ENCODE measurements at regions not wholly inside any gene's neighbourhood (a gene's known extent, or its start where the extent isn't known, plus 50 kb on each side); places are given as distances from the start of the nearest gene placed in this dataset.
"Not testable (repeated sequence)": the region's sequence is repeated elsewhere in the genome, so short reads cannot be mapped to it uniquely, and the experiment has no call there.

DNA sequence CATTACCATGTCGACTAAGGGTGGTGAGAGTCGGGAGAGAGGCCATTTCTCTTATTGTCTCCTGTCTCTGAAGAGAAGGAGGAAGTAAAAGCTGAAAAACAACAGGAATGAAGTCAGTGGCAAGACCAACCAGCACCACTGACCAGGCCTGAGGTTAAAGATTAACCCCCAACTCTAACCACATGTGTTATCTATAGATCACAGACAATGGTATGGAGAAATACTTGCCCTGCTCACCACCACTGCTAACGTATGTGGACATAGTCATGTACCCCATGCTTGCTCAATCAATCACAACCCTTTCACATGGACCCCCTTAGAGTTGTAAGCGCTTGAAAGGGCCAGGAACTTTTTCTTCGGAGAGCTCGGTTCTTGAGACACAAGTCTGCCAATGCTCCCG is 690.9 kb upstream of the LMO3 start:
- no peaks in the 10 kb centered on the region for H3K4me1 ChIP-seq (ENCODE audit: control insufficient read depth, insufficient read depth, low read length)
- no peak overlapping the region for H3K27ac ChIP-seq (ENCODE audit: low read depth, low read length)
- no peak overlapping the region for H3K4me3 ChIP-seq (ENCODE audit: low read depth, low read length)
- no peaks in the 10 kb centered on the region for H3K27me3 ChIP-seq (ENCODE audit: control insufficient read depth, insufficient read depth, low read length)
- no peaks in the 10 kb centered on the region for H3K36me3 ChIP-seq (ENCODE audit: control insufficient read depth, insufficient read depth, low read length)
- no peaks in the 10 kb centered on the region for H3K9me3 ChIP-seq (ENCODE audit: control insufficient read depth, insufficient read depth, low read length)
- 98% methylated on average over 5 of the region's 7 CpGs for WGBS (ENCODE audit: insufficient coverage)
- DNase-seq (ENCODE audit: low read depth in 4 of 6, low spot score in 6 of 6), result no peak

DNA sequence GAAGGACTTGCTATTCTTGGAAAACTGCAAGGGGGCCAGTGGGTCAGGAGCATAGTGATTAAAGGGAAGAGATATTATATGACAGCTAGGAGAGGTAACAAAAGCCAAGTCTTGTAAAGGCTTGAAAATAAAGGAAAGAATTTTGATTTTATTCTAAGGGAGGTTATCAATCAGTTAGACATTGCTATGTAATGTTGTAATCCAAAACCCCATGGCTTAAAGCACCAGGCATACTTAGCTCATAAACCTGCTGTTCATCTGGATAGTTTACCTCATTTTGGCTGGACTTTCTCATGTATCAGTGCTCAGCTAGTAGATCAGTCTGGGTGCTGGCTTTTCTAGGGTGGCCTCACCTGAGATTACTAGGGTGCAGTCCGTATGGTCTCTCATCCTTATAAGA is 680.9 kb upstream of the LMO3 start:
- no peaks in the 10 kb centered on the region for H3K27me3 ChIP-seq (ENCODE audit: control insufficient read depth, insufficient read depth, low read length)
- H3K4me1 ChIP-seq (ENCODE audit: control insufficient read depth, insufficient read depth, low read length), result no peaks in the 10 kb centered on the region
- no peak overlapping the region for H3K4me3 ChIP-seq (ENCODE audit: low read depth, low read length)
- H3K9me3 ChIP-seq (ENCODE audit: control insufficient read depth, insufficient read depth, low read length), result peaks cover 4% of the 10 kb centered on the region
- H3K36me3 ChIP-seq (ENCODE audit: control insufficient read depth, insufficient read depth, low read length), result no peaks in the 10 kb centered on the region
- DNase-seq (ENCODE audit: low read depth in 4 of 6, low spot score in 6 of 6), result no peak
- H3K27ac ChIP-seq (ENCODE audit: low read depth, low read length), result no peak overlapping the region
- no CpG with 5 or more reads among the region's 1 CpG for WGBS (ENCODE audit: insufficient coverage)

- Histone ChIP-seq H3K27me3 (ENCODE audit: control insufficient read depth, insufficient read depth, low read length) (no peaks in the 10 kb centered on the region), H3K4me1 (ENCODE audit: control insufficient read depth, insufficient read depth, low read length) (no peaks in the 10 kb centered on the region), H3K27ac (ENCODE audit: low read depth, low read length) (no peak overlapping the region), H3K4me3 (ENCODE audit: low read depth, low read length) (no peak overlapping the region), H3K9me3 (ENCODE audit: control insufficient read depth, insufficient read depth, low read length) (peaks cover 4% of the 10 kb centered on the region), H3K36me3 (ENCODE audit: control insufficient read depth, insufficient read depth, low read length) (no peaks in the 10 kb centered on the region)
- no CpG with 5 or more reads among the region's 1 CpG for WGBS (ENCODE audit: insufficient coverage)
- no peak for DNase-seq (ENCODE audit: low read depth in 4 of 6, low spot score in 6 of 6)
Measured at GRCh38 chr12:17284873-17285272, 678.9 kb upstream of the LMO3 start.

GRCh38 chr12:17283563-17283962 is 677.6 kb upstream of the LMO3 start:
- no peak for DNase-seq (ENCODE audit: low read depth in 4 of 6, low spot score in 6 of 6)
- H3K4me1 ChIP-seq (ENCODE audit: control insufficient read depth, insufficient read depth, low read length), result no peaks in the 10 kb centered on the region
- no peaks in the 10 kb centered on the region for H3K36me3 ChIP-seq (ENCODE audit: control insufficient read depth, insufficient read depth, low read length)
- no peak overlapping the region for H3K4me3 ChIP-seq (ENCODE audit: low read depth, low read length)
- H3K27me3 ChIP-seq (ENCODE audit: control insufficient read depth, insufficient read depth, low read length), result no peaks in the 10 kb centered on the region
- no peak overlapping the region for H3K27ac ChIP-seq (ENCODE audit: low read depth, low read length)
- WGBS (ENCODE audit: insufficient coverage), result 94% methylated on average over 6 of the region's 9 CpGs
- peaks cover 4% of the 10 kb centered on the region for H3K9me3 ChIP-seq (ENCODE audit: control insufficient read depth, insufficient read depth, low read length)

DNA sequence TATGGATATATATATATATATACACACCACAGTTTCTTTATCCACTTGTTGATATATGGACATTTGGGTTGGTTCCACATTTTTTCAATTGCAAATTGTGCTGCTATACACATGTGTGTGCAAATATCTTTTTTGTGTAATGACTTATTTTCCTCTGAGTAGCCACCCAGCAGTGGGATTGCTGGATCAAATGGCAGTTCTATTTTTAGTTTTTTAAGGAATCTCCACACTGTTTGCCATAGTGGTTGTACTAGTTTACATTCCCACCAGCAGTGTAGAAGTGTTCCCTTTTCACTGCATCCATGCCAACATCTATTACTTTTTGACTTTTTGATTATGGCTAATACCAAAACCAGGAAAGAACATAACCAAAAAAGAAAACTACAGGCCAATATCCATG is 676.2 kb upstream of the LMO3 start:
- not testable (repeated sequence) for H3K4me1 ChIP-seq (ENCODE audit: control insufficient read depth, insufficient read depth, low read length); H3K27me3 ChIP-seq (ENCODE audit: control insufficient read depth, insufficient read depth, low read length)

GRCh38 chr12:17278946-17279345 is 673.0 kb upstream of the LMO3 start:
- no peak overlapping the region for H3K27ac ChIP-seq (ENCODE audit: low read depth, low read length)
- no peaks in the 10 kb centered on the region for H3K9me3 ChIP-seq (ENCODE audit: control insufficient read depth, insufficient read depth, low read length)
- no peaks in the 10 kb centered on the region for H3K27me3 ChIP-seq (ENCODE audit: control insufficient read depth, insufficient read depth, low read length)
- H3K4me1 ChIP-seq (ENCODE audit: control insufficient read depth, insufficient read depth, low read length), result no peaks in the 10 kb centered on the region
- H3K4me3 ChIP-seq (ENCODE audit: low read depth, low read length), result no peak overlapping the region
- H3K36me3 ChIP-seq (ENCODE audit: control insufficient read depth, insufficient read depth, low read length), result no peaks in the 10 kb centered on the region
- peak in 1 of 6 donors; percentile 2 for DNase-seq (ENCODE audit: low read depth in 4 of 6, low spot score in 6 of 6)

More for the DNA sequence above, 676.2 kb upstream of the LMO3 start:
- not testable (repeated sequence) for DNase-seq (ENCODE audit: low read depth in 4 of 6, low spot score in 6 of 6); H3K27ac ChIP-seq (ENCODE audit: low read depth, low read length); H3K36me3 ChIP-seq (ENCODE audit: control insufficient read depth, insufficient read depth, low read length); H3K4me3 ChIP-seq (ENCODE audit: low read depth, low read length); H3K9me3 ChIP-seq (ENCODE audit: control insufficient read depth, insufficient read depth, low read length)

DNA sequence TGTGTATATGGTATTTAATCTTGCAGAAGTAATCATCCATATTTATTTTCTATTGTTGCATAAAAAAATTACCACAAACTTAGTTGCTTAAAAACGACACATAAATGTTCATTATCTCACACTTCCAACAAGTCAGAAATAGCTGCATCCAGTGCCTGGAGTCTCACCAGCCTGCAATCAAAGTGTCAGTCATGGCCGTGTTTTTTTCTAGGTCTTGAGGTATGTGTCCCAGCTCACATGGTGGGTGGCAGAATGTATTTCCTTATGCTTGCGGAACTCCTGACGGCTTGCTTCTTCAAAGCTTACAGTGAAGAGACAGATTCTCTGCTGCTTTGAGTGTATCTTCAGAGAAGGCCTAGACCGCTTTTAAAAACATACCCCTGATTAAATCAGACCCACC is 670.2 kb upstream of the LMO3 start:
- H3K36me3 ChIP-seq (ENCODE audit: control insufficient read depth, insufficient read depth, low read length), result no peaks in the 10 kb centered on the region
- no peak overlapping the region for H3K4me3 ChIP-seq (ENCODE audit: low read depth, low read length)
- H3K27me3 ChIP-seq (ENCODE audit: control insufficient read depth, insufficient read depth, low read length), result no peaks in the 10 kb centered on the region
- no peaks in the 10 kb centered on the region for H3K4me1 ChIP-seq (ENCODE audit: control insufficient read depth, insufficient read depth, low read length)
- H3K9me3 ChIP-seq (ENCODE audit: control insufficient read depth, insufficient read depth, low read length), result no peaks in the 10 kb centered on the region
- no peak for DNase-seq (ENCODE audit: low read depth in 4 of 6, low spot score in 6 of 6)
- 94% methylated on average over 3 of the region's 5 CpGs for WGBS (ENCODE audit: insufficient coverage)
- no peak overlapping the region for H3K27ac ChIP-seq (ENCODE audit: low read depth, low read length)

- Histone ChIP-seq H3K4me1 (ENCODE audit: control insufficient read depth, insufficient read depth, low read length) (no peaks in the 10 kb centered on the region), H3K27ac (ENCODE audit: low read depth, low read length) (no peak overlapping the region), H3K4me3 (ENCODE audit: low read depth, low read length) (no peak overlapping the region), H3K9me3 (ENCODE audit: control insufficient read depth, insufficient read depth, low read length) (no peaks in the 10 kb centered on the region), H3K36me3 (ENCODE audit: control insufficient read depth, insufficient read depth, low read length) (no peaks in the 10 kb centered on the region), H3K27me3 (ENCODE audit: control insufficient read depth, insufficient read depth, low read length) (no peaks in the 10 kb centered on the region)
- no peak for DNase-seq (ENCODE audit: low read depth in 4 of 6, low spot score in 6 of 6)
- WGBS (ENCODE audit: insufficient coverage), result no CpG with 5 or more reads among the region's 5 CpGs
Measured at GRCh38 chr12:17266856-17267255, 660.9 kb upstream of the LMO3 start.

- Histone ChIP-seq H3K4me1 (ENCODE audit: control insufficient read depth, insufficient read depth, low read length) (no peaks in the 10 kb centered on the region), H3K27me3 (ENCODE audit: control insufficient read depth, insufficient read depth, low read length) (no peaks in the 10 kb centered on the region), H3K4me3 (ENCODE audit: low read depth, low read length) (no peak overlapping the region), H3K9me3 (ENCODE audit: control insufficient read depth, insufficient read depth, low read length) (no peaks in the 10 kb centered on the region), H3K27ac (ENCODE audit: low read depth, low read length) (no peak overlapping the region), H3K36me3 (ENCODE audit: control insufficient read depth, insufficient read depth, low read length) (no peaks in the 10 kb centered on the region)
- no CpG with 5 or more reads among the region's 2 CpGs for WGBS (ENCODE audit: insufficient coverage)
- DNase-seq (ENCODE audit: low read depth in 4 of 6, low spot score in 6 of 6), result no peak
Measured at GRCh38 chr12:17264603-17265002, 658.6 kb upstream of the LMO3 start.

GRCh38 chr12:17239874-17240273 is 633.9 kb upstream of the LMO3 start:
- DNase-seq (ENCODE audit: low read depth in 4 of 6, low spot score in 6 of 6), result no peak
- H3K4me1 ChIP-seq (ENCODE audit: control insufficient read depth, insufficient read depth, low read length), result no peaks in the 10 kb centered on the region

DNA sequence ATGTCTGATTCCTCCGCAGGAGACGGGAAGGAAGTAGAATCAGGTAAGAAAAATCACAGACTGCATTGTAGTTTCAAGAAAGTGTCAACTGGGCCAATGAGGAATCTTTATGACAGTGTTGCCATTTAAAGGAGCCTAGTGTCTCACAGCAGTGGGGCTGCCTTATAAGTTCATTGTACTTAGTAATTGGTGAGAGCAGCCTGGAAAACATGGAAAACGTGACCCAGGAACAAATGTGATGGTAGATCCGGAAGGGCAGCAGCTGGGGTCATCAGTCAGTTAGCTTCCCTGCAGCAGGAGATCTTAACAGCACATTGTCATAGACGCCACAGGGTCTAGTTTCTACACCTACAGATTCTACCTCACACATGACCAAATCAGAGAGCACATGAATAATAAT is 630.0 kb upstream of the LMO3 start:
- 70% methylated on average over 5 of the region's 5 CpGs for WGBS (ENCODE audit: insufficient coverage)
- Histone ChIP-seq H3K9me3 (ENCODE audit: control insufficient read depth, insufficient read depth, low read length) (no peaks in the 10 kb centered on the region), H3K4me3 (ENCODE audit: low read depth, low read length) (no peak overlapping the region), H3K36me3 (ENCODE audit: control insufficient read depth, insufficient read depth, low read length) (no peaks in the 10 kb centered on the region), H3K27me3 (ENCODE audit: control insufficient read depth, insufficient read depth, low read length) (no peaks in the 10 kb centered on the region), H3K4me1 (ENCODE audit: control insufficient read depth, insufficient read depth, low read length) (no peaks in the 10 kb centered on the region), H3K27ac (ENCODE audit: low read depth, low read length) (no peak overlapping the region)
- no peak for DNase-seq (ENCODE audit: low read depth in 4 of 6, low spot score in 6 of 6)

More at GRCh38 chr12:17239874-17240273, 633.9 kb upstream of the LMO3 start:
- WGBS (ENCODE audit: insufficient coverage), result 97% methylated on average over 2 of the region's 4 CpGs
- Histone ChIP-seq H3K27me3 (ENCODE audit: control insufficient read depth, insufficient read depth, low read length) (no peaks in the 10 kb centered on the region), H3K9me3 (ENCODE audit: control insufficient read depth, insufficient read depth, low read length) (no peaks in the 10 kb centered on the region), H3K36me3 (ENCODE audit: control insufficient read depth, insufficient read depth, low read length) (no peaks in the 10 kb centered on the region), H3K27ac (ENCODE audit: low read depth, low read length) (no peak overlapping the region), H3K4me3 (ENCODE audit: low read depth, low read length) (no peak overlapping the region)

Data from spinal cord (tissue), 9 donors.